DMS 273 (cell line): ENCODE measurements at regions not wholly inside any gene's neighbourhood (a gene's known extent, or its start where the extent isn't known, plus 50 kb on each side); places are given as distances from the start of the nearest gene placed in this dataset.
"Not testable (repeated sequence)": the region's sequence is repeated elsewhere in the genome, so short reads cannot be mapped to it uniquely, and the experiment has no call there.

Experiments used
- DNase-seq: peaks from one replicate; lab custom pipeline; 2025; ENCODE audit not compliant: unreplicated experiment; lab: John Stamatoyannopoulos, UW

DNA sequence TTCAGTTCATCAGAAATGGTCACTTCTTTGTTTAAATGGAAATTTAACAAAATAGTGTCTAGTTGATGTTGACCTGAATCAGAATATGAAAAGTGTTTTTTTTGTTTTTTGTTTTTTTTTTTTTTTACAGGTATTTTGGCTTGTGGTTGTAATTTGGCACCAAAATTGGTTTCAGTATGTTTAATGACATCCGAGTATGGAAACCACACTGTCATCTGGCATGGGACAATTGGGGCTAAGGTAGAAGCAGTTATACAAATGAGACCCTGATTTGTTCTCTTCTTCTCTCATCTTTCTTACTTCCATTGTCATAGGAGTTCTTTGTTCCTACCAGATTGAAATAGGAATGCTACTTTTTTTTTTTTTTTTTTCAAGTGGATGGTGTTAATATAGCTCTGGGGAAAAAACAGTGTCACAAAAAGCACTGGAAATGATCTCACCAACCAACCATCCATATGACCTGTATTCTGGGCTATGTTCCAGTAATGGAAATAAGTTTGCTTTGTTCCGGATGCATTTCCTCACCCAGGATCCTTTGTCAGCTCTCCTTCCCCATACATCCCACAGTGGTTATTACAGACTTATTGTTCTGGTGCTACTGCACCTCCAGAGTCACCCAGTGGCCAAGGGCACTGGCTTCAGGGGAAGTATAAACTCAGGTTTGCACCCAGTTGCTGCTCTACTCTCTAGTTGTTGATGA, 95.8 kb downstream of the ATXN3L start:
- peak; percentile 66 for DNase-seq

DNA sequence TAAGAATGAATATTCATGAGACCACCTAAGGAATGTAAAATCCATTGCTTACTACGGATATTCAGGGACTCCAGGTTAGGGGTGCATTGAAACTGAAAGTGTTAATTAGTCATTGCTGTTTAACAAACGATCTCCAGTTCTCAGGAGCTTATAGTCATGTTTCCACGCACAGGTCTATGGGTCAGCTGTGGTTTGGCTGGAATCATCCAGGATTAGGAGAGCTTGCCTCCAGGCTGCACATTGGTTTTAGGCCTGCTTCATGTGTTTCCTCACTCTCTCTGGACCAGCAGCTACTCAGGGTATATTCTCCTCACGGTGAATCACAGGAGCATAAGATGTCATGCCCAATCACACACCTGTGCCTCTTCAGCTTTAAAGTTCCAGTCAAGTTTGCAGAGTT, 98.9 kb downstream of the ATXN3L start:
- no peak for DNase-seq

DNA sequence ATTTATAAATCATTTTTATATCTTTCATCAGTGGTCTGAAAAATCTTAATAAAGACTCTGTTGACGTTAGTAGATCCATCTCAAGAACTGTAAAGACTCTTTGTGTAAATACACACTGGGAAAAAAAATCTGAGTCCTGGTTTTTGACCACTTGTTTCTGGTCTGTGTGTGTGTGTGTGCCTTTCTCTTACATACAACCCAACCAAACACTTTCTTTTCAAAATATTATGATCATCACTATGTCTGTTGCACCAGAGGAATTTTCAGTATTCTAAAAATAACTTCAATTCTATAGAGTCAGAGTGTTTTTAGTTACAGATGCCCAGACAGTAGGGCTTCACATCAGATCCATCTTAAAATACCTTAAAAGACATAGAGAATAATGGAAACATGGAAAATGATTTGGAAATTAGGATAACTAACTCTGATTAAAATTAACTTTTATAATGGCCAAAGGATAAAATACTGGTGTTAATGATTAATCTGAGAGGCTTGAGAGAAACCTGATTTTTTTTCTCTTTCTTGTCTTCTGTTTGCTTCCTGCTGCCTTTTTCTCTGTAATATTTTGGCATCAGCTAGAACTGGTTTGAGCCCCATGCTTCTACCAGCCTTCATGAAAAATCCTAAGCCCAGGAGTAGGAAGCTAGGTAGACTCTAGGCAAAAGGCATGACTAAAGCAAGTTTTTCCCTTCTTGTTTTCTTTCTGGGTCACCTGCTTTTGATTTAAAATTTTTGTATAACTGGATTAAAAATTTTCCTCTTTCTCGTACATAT, 99.7 kb downstream of the ATXN3L start:
- no peak for DNase-seq

- DNase-seq, result no peak
Observed at GRCh38 chrX:13218758-13219157, 101.1 kb downstream of the ATXN3L start.

GRCh38 chrX:13216139-13216538, 103.7 kb downstream of the ATXN3L start:
- DNase-seq, result peak; percentile 14

GRCh38 chrX:13215729-13216128, 104.1 kb downstream of the ATXN3L start:
- DNase-seq, result no peak

GRCh38 chrX:13212191-13212651, 107.6 kb downstream of the ATXN3L start:
- peak; percentile 30 for DNase-seq

DNA sequence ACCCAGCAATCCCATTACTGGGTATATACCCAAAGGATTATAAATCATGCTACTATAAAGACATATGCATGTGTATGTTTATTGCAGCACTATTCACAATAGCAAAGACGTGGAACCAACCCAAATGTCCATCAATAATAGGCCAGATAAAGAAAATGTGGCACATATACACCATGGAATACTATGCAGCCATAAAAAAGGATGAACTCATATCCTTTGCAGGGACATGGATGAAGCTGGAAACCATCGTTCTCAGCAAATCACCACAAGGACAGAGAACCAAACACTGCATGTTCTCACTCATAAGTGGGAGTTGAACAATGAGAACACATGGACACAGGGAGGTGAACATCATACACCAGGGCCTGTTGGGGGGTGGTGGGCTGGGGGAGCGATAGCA, 109.7 kb downstream of the ATXN3L start:
- DNase-seq, result not testable (repeated sequence)

GRCh38 chrX:13209704-13210103, 110.1 kb downstream of the ATXN3L start:
- not testable (repeated sequence) for DNase-seq

- DNase-seq, result no peak
Observed at GRCh38 chrX:13208281-13208935, 111.4 kb downstream of the ATXN3L start.

DNA sequence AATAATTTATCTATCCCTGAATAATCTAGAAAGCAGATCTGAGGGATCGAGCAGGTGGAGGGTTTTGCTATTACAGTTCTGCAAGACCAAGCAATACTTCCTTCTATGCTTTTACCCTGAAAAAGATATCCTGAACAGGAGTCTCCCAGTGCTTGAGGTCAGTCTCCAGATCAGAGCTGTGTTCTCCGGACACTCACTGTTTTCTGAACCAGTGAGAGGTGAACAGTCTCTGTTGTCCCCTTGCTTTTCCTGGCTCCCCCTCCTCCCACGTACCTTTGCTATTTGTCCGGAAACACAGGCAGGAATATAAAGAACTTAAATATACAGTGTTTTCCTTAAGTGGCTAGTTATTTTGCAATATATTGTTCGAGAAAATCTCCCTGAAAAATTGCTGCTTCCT, 116.6 kb downstream of the ATXN3L start:
- no peak for DNase-seq

DNA sequence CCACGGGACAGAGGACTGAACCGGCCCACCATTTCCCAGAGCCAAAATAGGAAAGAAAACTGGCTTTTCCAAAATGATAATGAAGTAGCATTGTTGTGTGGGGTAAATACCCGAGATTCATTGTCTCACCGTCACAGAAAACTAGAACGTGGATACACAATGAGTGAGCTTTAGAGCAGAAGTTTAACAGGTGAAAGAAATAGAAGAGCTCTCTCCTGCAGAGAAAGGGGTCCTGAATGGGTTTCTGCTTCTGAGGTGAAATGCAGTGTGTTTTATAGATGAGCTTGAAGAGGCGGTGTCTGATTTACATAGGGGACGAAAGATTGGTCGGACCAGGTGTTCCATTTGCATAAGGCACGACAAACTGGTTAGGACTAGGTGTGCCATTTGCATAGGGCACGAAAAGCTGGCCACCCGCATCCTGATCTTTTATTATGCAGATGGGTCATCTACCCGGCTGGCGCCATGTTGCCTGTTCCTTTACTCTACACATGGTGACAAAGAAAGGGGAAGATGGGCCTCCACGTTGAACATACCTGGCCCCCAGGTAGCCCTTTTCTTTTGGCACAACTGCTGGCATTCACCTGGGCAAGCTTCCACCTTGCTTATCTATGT, 118.1 kb downstream of the ATXN3L start:
- DNase-seq, result no peak

GRCh38 chrX:13200398-13200797, 119.5 kb downstream of the ATXN3L start:
- DNase-seq, result no peak

- no peak for DNase-seq
Observed at GRCh38 chrX:13198762-13199064, 121.1 kb downstream of the ATXN3L start.

GRCh38 chrX:13198056-13198761, 121.6 kb downstream of the ATXN3L start:
- DNase-seq, result no peak

- DNase-seq, result no peak
Observed at GRCh38 chrX:13196782-13197181, 123.1 kb downstream of the ATXN3L start.

GRCh38 chrX:13195340-13195739, 124.5 kb downstream of the ATXN3L start:
- no peak for DNase-seq

DNA sequence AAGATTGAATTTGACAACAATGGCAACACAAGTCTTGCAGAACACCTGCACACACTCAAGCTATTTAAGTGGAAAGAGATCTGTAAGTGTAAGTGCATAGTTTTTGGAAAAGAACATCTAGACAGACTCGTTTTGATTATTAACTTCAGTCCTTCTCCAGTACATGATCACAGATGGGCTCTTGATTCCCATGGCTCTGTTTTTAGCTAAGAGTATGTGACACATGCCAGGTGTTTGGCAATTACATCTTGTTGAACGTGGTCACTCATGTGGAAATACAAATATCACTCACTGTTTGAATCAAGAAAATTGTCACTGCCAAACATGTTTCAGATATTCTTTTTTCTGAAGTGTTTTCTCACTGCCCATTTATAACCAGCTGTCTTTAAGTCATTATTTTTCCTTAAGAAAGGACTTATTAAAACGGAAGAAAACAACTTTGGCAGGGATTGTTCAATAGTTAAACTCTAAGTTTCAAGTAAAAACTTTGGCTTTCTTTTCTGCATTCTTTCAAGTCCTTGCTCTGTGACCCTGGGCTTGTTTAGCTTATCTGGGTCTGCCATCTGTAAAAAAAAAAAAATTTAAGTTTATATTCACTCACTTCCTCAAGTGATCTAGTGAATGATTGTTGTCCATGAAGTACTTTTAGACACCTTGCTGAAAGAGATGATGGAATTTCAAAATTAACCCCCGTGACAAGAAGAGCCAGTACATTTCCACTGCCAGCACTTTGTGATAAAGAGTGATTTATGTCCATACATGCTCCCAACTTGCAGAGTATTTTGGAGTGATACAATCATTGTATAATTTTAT, 125.4 kb downstream of the ATXN3L start:
- DNase-seq, result peak; percentile 94

DNA sequence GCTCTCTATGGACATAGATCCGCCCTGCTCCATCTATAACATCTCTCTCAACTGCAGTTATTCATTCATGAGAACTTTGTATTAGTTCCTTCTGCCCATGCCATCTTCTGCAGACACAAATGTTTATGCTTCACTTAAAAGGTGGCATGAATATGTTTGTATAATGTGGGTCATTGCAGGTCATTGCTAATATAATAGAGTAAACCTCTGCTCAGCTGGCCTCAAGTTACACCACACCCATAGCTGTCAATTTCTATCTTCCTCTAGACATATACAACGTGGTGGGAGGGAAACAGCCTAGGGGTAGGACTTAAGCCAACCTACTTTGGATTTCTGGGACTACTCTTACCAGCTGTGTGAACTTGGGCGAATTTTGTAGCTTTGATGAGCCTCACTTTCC, 129.8 kb downstream of the ATXN3L start:
- DNase-seq, result no peak

DNA sequence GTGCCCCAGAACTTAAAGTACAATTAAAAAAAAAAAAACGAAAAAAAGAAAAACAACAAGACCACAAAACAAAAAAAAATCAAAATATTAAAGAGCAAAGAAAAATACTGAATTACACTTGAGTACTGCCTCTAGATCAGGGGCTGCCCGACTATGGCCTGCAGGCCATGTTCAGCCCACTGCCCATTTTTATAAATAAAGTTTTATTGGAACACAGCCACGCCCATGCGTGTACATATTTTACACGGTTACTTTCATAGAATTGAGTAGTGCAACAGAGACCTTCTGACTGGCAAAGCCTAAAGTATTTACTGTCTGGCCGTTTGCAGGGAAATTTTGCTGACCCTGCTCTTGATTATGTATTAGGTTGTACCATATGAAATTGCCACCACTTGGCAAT, 130.5 kb downstream of the ATXN3L start:
- DNase-seq, result no peak
